Globus pallidus (tissue), 1 donor: ENCODE measurements at regions not wholly inside any gene's neighbourhood (a gene's known extent, or its start where the extent isn't known, plus 50 kb on each side); places are given as distances from the start of the nearest gene placed in this dataset.
"Not testable (repeated sequence)": the region's sequence is repeated elsewhere in the genome, so short reads cannot be mapped to it uniquely, and the experiment has no call there.

Experiments
- DNase-seq: peaks from one replicate; pipeline ENCODE4 v3.0.0-alpha.2; 2015; ENCODE audit warnings: low spot score

DNA sequence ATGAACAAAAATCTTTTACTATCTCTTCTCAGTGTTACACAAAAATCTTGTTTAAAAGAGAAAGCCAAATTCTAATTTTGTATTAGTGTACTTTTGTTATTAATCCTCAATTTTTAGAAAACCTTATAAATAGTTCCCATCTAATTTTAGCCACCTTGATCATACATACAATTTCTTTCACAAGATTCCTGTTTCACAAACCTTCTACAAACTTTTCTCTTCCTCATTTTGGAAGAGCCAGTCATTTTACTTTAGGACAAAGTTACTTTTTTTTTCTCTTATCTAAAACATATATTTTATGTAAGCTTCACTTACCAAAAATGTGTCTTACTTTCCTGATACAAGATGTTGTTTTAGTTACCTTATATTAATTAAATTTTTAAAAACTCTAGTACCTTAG, 161.3 kb downstream of the YIPF5 start:
- no peak for DNase-seq

GRCh38 chr5:144011388-144011787, 159.1 kb downstream of the YIPF5 start:
- DNase-seq, result no peak

- no peak for DNase-seq
Measured at GRCh38 chr5:144013816-144014215, 156.6 kb downstream of the YIPF5 start.

GRCh38 chr5:144015961-144016360, 154.5 kb downstream of the YIPF5 start:
- no peak for DNase-seq

DNA sequence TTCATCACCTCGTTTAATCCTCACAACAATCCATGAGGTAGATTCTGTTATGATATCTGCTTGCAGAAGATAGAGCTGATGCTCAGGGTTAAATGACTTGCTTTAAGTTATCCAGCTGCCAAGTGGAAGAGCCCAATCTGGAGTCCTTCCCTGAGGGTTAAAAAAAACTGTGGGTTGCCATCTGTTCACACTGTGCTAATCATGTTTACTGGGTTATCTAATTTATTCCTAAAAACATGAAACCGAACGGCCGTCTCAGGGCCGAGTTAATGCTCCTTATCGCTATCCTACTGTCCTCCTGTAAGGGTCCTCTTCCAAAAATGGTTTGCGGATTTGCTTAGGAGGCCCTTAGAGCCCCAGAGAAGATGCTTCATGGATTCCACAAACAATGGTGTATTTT, 153.3 kb downstream of the YIPF5 start:
- no peak for DNase-seq

GRCh38 chr5:144017631-144018030, 152.8 kb downstream of the YIPF5 start:
- no peak for DNase-seq

DNA sequence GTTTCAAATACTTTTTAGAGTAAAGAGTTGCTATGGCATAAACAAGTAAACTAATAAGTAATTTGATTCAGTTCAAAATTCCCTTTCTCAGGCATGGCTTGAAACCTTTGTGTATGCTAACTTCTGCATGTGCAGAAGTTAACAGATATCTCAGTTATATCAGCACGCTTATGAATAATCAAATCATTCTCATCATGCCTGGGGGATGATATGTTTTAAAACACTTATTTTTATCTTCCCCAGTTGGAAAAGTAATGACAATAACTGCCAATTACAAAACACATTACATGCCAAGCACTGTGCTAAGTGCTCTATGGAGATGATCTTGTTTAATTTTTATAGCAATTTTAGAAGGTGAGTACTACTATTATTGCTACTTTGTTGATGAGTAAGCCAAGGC, 146.4 kb downstream of the YIPF5 start:
- DNase-seq, result no peak

DNA sequence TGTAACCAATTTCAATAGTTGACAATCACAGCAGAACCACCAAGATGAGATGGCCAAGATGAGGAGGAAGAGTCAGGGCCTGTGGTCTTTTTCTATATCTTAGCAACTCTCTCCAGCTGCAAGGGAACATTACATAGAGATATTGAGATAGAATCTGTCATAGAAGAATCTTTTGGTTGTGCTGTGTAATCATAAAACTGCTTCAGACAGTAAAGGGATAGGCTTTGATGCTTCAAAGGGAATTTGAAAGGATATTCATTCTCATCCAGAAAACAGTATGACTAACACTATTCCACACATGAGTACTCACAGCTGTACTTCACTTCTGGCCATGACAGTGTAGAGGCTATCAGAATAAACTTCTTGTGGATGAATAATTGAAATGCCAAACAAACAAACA, 145.9 kb downstream of the YIPF5 start:
- no peak for DNase-seq

DNA sequence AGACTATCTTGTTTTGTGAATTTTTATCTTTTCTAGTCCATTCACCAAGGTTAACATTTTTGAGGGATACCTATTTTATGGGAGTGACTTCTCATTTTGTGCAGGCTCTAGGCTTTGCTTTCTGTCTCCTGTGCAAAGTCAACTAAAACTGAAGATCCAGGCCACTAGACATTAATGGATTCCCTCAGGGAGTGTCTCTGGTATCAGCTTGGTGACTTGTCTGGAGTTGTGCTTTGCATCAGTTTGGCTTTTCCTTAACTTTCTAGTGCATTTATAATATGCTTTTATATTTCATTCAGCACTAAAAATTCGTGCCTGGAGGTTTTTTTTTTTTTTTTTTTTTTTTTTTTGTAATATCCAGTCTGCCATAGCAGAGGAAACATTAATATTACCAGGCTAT, 144.2 kb downstream of the YIPF5 start:
- DNase-seq, result no peak

GRCh38 chr5:144028058-144028457, 142.4 kb downstream of the YIPF5 start:
- DNase-seq, result peak; percentile 5

DNA sequence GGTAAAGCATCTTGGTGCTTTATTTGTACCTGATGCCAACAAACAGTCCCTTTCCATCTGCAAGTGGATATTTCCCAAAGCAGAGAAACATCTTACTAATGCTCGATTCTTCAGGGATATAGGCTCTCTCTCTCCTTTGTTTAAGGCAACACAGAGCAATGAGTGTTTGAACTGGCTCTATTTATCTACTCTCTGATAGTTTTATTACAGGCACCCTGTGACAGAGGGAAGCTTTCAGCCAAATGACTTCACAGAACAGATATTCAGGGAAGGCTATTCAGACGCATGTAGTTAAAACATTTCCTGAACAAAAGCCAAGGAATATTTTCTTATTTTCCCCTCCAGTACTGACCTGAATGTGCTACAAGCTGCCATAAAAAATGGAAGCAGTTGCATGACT, 141.8 kb downstream of the YIPF5 start:
- no peak for DNase-seq

GRCh38 chr5:144030904-144031303, 139.6 kb downstream of the YIPF5 start:
- DNase-seq, result no peak

- no peak for DNase-seq
Measured at GRCh38 chr5:144032375-144032774, 138.1 kb downstream of the YIPF5 start.

DNA sequence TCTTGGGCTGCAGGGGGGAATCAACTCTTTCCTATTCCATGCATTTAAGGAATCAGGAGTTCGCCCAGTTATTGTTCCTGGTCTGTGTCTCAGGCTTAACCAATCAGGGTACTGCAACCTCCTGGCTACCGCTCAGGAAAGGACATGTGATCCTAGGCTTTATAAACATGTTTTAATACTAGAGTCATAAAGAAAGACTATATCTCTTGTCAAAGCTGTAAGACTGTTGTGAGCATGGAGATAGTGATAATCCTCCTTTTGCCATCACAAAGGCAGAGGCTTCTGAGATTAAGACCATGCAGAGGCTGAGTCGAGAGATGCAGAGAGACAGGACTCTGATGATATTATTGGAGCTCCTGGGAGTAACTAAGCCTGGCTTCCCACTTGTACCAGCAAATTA, 137.0 kb downstream of the YIPF5 start:
- DNase-seq, result no peak

- DNase-seq, result no peak
Measured at GRCh38 chr5:144035046-144035740, 135.3 kb downstream of the YIPF5 start.

- DNase-seq, result no peak
Measured at GRCh38 chr5:144036476-144036875, 134.0 kb downstream of the YIPF5 start.

- DNase-seq, result no peak
Measured at GRCh38 chr5:144040615-144041305, 129.7 kb downstream of the YIPF5 start.

DNA sequence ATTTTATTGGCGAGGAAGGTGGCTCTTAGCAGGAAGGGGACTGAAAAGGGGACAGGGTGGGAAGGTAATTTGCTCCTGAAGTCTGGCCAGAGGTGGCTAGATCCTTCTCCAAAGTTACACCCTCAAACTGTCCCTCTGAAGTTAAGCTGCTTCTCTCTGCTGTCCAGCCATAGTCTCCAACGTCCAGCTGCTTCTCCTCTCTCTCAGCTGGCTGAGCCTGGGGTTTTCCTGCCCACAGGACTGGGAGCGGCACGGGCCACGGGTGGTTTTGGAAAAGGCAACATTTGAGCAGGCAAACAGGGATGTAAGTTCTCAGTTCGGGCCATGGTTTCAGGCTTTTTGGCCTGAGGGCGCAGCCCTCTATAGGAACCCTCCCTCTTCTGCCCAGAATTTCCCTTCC, 128.3 kb downstream of the YIPF5 start:
- DNase-seq, result no peak

- no peak for DNase-seq
Measured at GRCh38 chr5:144048259-144048856, 122.1 kb downstream of the YIPF5 start.

- DNase-seq, result not testable (repeated sequence)
Measured at GRCh38 chr5:144055391-144055790, 115.1 kb downstream of the YIPF5 start.

GRCh38 chr5:144060091-144060490, 110.4 kb downstream of the YIPF5 start:
- not testable (repeated sequence) for DNase-seq

GRCh38 chr5:144060598-144060997, 109.9 kb downstream of the YIPF5 start:
- DNase-seq, result no peak

GRCh38 chr5:144065786-144066185, 104.7 kb downstream of the YIPF5 start:
- DNase-seq, result no peak
